ENCODE measurements at regions not wholly inside any gene's neighbourhood (a gene's known extent, or its start where the extent isn't known, plus 50 kb on each side); places are given as distances from the start of the nearest gene placed in this dataset.

DNA sequence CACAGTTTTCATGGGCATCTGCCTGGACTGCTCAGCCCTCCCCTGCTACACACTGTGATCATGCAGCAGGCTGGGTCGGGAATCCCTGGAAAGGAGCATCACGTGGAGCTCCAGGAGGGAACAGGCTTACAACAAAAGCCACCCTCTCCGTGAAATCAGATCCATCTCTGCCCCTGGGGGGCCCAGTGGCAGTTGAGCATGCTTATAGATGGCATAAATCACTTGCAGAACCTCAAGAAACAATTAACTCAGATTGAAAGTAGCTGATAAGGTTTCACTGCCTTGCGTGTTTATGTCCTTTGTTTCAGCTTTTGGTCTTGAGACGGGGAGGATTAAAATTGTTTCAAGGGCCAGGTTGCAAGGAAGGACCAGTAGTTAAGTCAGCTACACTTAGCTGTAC, 354.8 kb upstream of the MEIS1 start:
- Histone ChIP-seq H3K36me3 (no peaks in the 10 kb centered on the region), H3K4me1 (no peaks in the 10 kb centered on the region), H3K27me3 (ENCODE audit: low read depth) (no peaks in the 10 kb centered on the region), H3K27ac (no peak overlapping the region), H3K4me3 (no peak overlapping the region), H3K9me3 (no peaks in the 10 kb centered on the region)
- TF ChIP-seq, protein P1, sequence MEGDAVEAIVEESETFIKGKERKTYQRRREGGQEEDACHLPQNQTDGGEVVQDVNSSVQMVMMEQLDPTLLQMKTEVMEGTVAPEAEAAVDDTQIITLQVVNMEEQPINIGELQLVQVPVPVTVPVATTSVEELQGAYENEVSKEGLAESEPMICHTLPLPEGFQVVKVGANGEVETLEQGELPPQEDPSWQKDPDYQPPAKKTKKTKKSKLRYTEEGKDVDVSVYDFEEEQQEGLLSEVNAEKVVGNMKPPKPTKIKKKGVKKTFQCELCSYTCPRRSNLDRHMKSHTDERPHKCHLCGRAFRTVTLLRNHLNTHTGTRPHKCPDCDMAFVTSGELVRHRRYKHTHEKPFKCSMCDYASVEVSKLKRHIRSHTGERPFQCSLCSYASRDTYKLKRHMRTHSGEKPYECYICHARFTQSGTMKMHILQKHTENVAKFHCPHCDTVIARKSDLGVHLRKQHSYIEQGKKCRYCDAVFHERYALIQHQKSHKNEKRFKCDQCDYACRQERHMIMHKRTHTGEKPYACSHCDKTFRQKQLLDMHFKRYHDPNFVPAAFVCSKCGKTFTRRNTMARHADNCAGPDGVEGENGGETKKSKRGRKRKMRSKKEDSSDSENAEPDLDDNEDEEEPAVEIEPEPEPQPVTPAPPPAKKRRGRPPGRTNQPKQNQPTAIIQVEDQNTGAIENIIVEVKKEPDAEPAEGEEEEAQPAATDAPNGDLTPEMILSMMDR (IDR thresholded peaks at IDR 0.05), result no peak
- intact Hi-C loops (cut with DNase I), result no loop called here
- ATAC-seq (no peak), DNase-seq (no peak)

DNA sequence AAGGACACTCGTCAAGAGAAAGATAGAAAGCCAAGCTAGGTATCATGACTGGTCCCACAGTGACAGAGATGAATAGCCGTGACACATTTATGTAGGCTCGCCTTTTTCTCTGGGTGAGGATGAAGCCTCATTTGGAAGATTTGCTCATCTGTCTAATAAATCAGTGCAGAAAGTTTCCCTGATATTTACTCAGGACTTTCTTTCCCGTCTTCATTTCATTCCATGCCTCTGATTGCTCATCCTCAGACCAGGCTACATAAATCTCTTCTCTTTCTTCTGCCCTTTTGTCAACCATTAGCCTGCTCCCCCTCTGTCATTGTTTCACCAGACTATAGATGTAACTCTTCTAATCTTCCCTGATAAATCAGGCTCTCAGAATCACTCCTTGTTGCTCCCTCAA, 361.8 kb upstream of the MEIS1 start:
- no peaks in the 10 kb centered on the region for H3K9me3 ChIP-seq
- no peak overlapping the region for H3K27ac ChIP-seq
- no peaks in the 10 kb centered on the region for H3K27me3 ChIP-seq (ENCODE audit: low read depth)
- TF ChIP-seq, protein P1 (IDR thresholded peaks at IDR 0.05), result no peak
- H3K4me3 ChIP-seq, result no peak overlapping the region
- DNase-seq, result no peak
- no peaks in the 10 kb centered on the region for H3K4me1 ChIP-seq
- H3K36me3 ChIP-seq, result no peaks in the 10 kb centered on the region
- ATAC-seq, result no peak
- intact Hi-C loops (cut with DNase I), result no loop called here

DNA sequence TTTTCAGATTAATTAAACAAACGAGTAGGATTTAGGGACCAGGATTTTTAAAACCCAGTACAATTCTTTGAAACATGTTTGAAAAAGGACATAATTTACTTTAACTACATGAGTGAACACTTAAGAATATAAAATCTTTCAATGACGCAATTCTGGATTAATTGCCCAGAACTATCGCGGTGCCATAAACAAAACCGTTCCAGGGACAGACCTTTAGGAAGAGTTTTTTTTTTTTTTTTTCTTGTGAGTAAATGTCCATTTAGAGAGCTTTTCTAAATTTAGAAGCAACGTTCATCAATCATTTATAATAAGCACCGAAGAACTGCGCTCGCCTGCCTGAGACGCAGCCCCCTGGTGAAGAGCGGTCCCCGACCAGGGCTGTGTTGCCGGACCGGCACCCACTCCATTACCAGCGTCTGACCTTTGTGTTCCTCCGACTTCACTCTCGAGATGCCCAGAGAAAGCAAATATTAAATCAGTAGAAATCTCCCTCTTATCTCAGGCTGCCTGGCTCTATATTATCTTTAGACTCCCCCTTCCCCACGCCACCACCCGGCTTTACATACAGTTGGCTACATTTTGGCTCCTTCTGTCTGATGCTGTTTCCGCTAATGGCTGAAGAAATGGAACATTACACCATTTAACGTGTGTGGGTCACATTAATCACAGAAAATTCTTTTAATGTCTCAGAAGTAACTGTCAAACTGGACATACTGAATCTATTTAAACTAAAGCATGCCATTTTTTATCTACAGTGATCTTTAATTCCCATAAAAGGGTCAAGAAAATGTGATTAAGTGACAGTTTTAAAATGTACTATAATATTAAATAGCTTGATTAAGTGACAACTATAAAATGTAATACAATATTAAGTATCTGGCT, 364.0 kb upstream of the MEIS1 start:
- Histone ChIP-seq H3K4me3 (no peak overlapping the region), H3K27me3 (ENCODE audit: low read depth) (no peaks in the 10 kb centered on the region), H3K9me3 (no peaks in the 10 kb centered on the region), H3K4me1 (no peaks in the 10 kb centered on the region), H3K27ac (no peak overlapping the region), H3K36me3 (no peaks in the 10 kb centered on the region)
- ATAC-seq, result no peak
- intact Hi-C loops (cut with DNase I), result no loop called here
- TF ChIP-seq, protein P1 (IDR thresholded peaks at IDR 0.05), result no peak
- no peak for DNase-seq

DNA sequence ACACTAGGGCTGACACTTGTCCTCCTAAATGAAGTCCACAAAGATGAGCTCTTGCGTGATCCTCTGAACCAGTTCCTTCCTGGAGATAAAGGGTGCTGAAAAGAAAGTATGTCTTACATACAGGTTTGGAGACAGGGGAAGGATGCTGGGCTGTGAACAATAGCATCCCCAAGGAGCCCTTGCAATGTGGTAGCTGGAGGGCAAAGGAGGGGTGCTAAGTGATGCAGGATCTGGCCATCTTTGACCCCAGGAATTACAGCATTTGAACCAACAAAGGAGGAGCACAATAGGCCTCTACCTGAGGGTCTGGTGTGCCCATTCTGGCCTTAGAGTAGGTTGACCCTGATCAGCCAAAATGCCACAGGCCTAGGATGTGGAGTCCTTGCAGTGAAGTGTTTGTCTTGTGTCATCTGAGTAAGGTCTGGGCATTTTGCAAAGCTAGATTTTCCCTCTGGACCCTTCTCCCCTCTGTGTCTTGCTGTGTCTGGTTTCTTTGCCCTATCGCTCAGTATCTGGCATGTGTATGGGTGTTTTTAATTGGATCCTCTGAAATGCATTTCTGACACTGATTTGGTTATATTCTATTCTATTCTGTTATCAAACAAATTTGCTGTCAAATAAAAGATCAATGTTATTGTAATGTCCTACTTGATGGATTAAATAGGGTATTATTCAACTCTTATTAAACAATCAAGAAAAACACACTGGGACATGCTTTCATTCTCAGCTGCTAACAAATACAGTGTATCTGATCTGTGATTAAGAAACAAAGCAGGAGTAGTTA, 364.8 kb upstream of the MEIS1 start:
- no peak for ATAC-seq

DNA sequence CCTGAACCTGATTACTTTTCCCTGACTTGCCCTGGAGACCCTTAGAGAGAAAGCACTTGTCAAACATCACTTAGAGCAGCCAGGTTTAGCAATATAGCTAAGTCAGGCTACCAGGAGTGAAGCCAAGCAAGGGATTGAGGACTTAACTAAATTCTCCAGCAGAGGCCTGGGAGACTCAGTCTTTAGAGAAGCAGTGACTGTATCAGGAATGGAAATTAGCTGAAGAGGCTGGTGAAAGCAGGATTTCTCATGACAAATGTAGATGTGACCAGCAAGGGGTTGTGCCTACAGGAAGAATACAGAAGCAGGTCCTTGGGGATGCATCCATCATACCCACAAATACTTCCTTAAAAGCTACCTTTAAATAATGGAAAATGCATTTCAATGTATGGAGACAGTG, 368.9 kb upstream of the MEIS1 start:
- intact Hi-C loops (cut with DNase I), result no loop called here
- H3K36me3 ChIP-seq, result no peaks in the 10 kb centered on the region
- TF ChIP-seq, protein P1 (IDR thresholded peaks at IDR 0.05), result no peak
- no peaks in the 10 kb centered on the region for H3K9me3 ChIP-seq
- no peak for ATAC-seq
- no peaks in the 10 kb centered on the region for H3K27me3 ChIP-seq (ENCODE audit: low read depth)
- H3K27ac ChIP-seq, result no peak overlapping the region
- no peak overlapping the region for H3K4me3 ChIP-seq
- no peak for DNase-seq
- no peaks in the 10 kb centered on the region for H3K4me1 ChIP-seq

More for the DNA sequence above, 364.8 kb upstream of the MEIS1 start:
- no peak overlapping the region for H3K27ac ChIP-seq
- TF ChIP-seq, protein P1 (IDR thresholded peaks at IDR 0.05), result no peak
- no peaks in the 10 kb centered on the region for H3K9me3 ChIP-seq
- no peak overlapping the region for H3K4me3 ChIP-seq
- no peaks in the 10 kb centered on the region for H3K27me3 ChIP-seq (ENCODE audit: low read depth)
- no peak for DNase-seq
- intact Hi-C loops (cut with DNase I), result no loop called here
- no peaks in the 10 kb centered on the region for H3K36me3 ChIP-seq
- H3K4me1 ChIP-seq, result no peaks in the 10 kb centered on the region

Measured in lower lobe of right lung (tissue), 2 donors.